NCI-H748 treated with DMSO at 0.1 percent for 48 hours (cell line): ENCODE measurements at regions not wholly inside any gene's neighbourhood (a gene's known extent, or its start where the extent isn't known, plus 50 kb on each side); places are given as distances from the start of the nearest gene placed in this dataset.

Experiments
- DNase-seq: peaks from one replicate; lab custom pipeline; 2025; lab: John Stamatoyannopoulos, UW

DNA sequence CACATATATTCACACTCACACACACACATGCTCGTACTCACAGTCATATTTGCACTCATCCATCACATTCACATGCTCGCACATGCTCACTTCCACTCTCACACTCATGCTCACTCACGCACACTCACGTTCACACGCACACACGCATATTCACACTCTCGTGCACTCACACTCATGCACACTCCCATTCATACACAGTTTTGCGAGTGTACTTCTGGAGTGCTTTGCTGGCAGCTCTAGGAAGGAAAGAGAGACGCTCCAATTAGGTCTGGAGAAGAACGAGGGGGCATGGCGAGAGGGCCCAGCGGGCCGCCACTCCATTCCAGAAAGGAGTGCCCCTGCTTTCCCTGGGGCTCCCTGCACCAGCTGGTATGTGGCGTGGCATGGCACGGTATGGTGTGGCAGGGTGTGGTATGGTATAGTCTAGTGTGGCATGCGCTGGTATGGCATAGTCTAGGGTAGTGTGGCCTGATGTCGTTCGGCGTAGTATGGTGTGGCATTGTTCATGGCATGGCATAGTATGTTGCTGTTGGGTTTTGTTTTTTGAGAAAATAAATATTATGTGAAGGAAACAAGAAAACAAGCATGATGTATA lies 216.8 kb upstream of the CDYL start:
- no peak for DNase-seq

- no peak for DNase-seq
Observed at GRCh38 chr6:4554645-4555044, 221.6 kb upstream of the CDYL start.

DNA sequence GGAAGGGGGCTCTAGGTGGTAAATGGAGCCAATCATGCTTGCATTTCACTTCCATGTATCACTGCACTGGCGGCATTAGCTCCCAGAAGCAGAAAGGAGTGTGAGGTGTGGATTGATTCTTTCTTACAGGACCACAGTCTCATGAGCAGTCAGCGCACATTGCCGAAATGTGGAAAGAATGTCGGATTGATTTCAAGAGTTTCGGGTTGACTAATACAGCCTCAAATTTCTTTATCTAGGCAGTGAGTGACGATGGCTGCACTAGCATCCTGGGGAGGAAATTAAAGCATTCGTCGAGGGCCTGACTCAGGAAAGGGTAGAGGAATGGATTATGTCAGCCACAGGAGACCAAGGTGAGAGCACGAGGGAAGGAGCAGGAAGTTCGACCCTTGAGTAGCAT lies 222.8 kb upstream of the CDYL start:
- DNase-seq: no peak

DNA sequence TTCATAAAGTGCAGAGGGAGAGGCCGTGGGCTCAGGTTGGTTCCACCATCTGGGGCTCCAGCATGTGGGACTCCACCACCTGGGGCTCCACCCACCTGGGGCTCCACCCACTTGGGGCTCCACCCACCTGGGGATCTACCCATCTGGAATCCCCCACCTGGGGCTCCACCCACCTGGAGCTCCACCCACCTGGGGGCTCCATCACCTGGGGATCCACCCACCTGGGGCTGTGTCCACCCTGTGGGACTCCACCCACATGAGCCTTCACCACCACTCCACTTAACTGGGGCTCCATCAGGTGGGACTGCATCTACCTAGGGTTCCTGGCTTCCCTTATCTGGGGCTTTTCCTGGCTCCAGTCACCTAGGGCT lies 226.0 kb upstream of the CDYL start:
- no peak for DNase-seq

DNA sequence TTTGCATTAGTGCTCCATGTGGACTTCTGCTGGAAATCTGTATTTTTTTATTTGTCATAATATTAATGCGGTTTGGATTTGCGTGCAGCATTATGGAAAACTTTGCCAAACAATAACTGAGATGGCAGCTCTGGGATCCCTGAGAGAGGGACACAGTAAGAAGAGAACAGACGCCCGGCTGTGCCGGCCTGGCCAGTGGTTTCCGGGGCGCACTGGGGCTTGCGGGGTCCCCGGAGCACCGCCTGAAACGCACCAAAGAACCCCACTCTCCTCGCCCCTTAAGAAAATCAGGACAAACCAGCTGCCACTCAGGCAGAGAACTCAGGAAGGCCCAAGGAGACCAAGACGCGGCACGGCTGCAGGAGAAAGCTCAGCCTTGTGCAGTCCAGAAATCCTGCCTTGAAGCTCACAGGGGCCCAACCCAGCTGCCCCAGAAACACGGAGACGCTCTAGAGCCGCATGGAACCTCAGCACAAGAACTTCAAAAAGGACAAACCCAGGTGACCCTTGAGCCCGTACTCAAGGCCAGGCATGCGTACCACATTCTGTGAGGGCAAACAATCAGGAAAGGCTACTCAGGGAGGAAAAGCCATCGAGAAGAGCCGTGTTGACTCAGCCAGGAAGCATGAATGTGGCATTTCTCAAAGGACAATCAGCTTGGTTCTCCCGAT lies 226.5 kb upstream of the CDYL start:
- no peak for DNase-seq

GRCh38 chr6:4545893-4546292 lies 230.3 kb upstream of the CDYL start:
- no peak for DNase-seq

- no peak for DNase-seq
Observed at GRCh38 chr6:4543596-4543995, 232.6 kb upstream of the CDYL start.

- DNase-seq: no peak
Observed at GRCh38 chr6:4533576-4533975, 242.6 kb upstream of the CDYL start.

GRCh38 chr6:4531406-4531805 lies 244.8 kb upstream of the CDYL start:
- no peak for DNase-seq

DNA sequence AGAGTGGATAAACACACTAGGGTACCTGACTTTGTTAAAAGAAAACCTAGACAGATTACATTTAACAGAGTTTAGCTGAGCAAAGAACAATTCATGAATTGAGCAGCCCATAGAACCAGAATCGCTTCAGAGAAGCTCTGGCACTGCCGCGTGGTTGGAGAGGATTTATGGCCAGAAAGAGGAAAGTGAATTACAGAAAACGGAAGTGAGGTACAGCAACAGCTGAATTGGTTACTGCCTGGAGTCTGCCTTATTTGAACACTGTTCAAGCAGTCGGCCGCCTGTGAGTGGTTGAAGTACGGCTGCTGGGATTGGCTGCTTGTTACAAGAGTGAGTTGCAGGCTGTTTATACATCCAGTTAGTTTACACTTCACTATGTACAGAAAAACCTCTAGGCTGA lies 253.8 kb upstream of the CDYL start:
- no peak for DNase-seq

DNA sequence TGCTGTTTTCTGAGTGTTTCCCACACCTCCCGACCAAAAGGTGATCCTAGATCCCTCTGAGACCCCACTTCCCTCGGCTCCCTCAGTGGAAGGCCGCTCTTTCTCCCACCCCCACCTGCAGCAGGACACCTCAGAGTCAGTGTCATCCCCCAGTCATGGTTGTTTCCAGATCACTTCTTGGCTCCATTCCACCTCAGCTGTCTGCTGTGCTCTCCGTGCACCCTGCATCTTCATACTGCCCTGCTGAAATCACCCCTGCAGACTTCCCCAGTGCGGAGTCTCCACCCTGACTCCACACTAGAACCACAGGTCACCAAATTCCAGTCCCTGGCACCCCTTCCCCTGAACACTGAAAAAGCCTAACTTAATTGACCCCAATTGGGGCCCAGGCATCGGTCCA lies 255.1 kb upstream of the CDYL start:
- DNase-seq: no peak

DNA sequence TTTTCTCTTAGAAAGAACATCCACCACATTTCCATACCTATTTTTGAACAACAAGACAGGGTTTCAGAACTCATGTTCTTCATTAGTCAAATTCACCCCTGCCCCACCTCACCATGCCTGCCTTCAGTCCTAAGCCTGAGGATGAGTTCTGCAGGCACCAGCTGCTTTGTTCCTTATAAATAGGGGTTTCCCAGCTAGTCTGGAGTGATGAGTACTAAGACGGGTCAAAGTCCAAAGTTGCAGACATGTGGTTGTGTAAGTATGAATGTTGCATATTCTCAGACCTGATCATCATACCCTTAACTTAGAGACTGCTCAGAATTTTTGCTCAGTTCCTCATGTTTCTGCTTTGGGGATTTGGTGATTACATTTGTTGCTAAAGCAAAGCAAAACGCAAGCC lies 257.7 kb upstream of the CDYL start:
- DNase-seq: no peak

DNA sequence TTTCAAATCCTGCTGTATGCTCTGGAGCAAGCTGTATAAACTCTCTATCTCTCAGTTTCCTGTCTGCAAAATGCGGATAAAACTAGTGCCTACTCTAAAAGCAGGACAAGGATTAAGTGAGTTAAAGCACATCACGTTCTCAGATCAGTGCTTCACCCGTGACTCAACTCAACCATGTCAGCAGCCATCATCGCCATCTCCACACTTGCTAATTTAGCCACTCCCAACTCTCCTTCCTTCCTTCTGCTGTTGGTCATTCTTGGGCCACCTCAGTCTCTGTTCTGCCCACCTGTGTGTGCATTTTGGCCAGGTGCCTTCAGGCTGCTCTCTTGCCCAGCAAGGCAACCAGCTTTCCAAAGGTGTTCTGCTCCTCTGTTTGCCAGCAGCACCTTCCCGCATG lies 260.0 kb upstream of the CDYL start:
- DNase-seq: no peak

GRCh38 chr6:4513561-4513960 lies 262.6 kb upstream of the CDYL start:
- DNase-seq: no peak

- no peak for DNase-seq
Observed at GRCh38 chr6:4512051-4512471, 264.1 kb upstream of the CDYL start.

DNA sequence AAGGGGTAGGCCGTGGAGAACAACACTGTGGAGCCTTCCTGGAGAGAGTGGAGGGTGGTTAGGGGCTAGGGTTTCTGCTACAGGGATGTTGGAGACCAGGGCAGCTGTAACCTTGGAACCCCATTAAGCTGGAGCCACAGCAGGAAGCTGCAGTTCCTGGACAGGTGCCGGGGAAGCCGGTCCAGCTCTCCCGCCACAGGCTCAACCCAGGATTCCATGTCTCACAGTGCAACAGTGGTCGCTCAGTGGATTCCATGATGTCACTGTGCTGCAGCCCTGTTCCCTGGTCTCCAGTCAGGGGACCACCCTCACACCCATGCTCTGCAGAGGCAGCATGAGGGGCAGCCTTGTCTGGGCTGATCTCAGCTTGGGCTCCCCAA lies 264.6 kb upstream of the CDYL start:
- DNase-seq: no peak

GRCh38 chr6:4510906-4511640 lies 265.1 kb upstream of the CDYL start:
- DNase-seq: no peak

DNA sequence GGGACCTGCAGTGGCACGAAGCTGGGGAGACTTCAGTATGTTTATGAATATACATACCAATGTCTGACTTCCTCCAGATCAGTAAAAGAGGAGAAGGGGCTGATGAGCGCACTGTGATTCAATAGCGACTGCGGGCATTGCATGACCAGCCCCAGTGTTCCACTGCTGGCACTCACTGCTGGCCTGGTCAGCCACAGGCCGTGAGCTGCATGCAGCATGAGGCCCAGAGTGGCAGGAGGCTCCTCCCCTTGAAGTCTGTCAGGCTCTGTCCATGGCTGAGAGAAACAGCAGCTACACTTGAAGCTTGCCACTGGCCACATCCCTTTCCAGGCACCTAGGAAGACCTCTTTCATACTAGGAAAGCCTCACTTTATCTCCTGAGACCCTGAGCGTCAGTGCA lies 265.9 kb upstream of the CDYL start:
- DNase-seq: no peak

- DNase-seq: no peak
Observed at GRCh38 chr6:4509506-4509905, 266.7 kb upstream of the CDYL start.

DNA sequence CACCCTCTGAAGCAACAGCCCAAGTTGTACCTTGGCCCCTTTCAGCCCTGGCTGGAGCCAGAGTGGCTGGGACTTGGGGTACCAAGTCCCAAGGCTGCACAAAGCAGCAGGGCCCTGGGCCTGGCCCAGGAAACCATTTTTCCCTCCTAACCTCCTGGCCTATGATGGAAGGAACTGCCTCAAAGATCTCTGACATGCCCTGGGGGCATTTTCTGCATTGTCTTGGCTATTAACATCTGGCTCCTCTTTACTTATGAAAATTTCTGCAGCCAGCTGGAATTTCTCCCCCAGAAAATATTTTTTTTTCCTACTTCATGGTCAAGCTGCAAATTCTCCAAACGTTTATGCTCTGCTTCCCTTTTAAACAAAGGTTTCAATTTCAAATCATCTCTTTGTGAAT lies 269.4 kb upstream of the CDYL start:
- no peak for DNase-seq

GRCh38 chr6:4506223-4506622 lies 270.0 kb upstream of the CDYL start:
- no peak for DNase-seq

DNA sequence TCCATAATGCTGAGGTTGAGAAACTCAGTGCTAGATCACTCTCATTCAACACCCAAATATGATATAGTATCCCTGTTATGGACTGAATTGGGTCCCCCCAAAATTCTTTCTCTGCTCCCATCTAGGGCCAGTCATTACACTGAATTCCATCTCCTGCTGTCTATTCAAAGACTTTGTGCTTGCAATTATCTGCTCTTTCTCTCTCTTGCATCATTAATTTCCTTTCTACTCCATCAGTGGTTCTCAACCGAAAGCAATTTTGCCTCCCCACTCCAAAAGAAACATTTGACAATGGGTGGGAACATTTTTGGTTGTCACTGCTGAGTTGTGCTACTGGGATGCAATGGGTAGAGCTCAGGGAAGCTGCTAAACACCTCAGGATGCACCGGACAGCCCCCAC lies 271.5 kb upstream of the CDYL start:
- no peak for DNase-seq

GRCh38 chr6:4503700-4504099 lies 272.5 kb upstream of the CDYL start:
- no peak for DNase-seq

DNA sequence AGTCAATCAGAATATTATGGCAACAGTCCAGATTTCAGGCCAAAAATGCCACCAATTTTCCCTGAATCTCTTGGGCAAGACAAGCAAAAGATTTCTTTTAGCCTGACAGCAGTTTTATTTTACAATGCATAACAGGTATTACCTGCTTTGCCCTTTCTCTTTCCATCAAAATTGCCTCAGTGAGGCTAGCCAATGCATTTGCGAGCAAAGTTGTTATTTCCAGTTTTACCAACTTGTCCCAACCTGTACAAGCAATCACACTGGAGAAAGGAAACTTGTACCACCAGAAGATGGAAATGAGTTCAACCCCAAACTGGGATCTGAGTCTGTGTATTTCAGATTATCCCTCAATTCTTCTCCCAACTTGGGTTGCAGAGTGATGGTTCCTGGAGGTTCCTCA lies 279.9 kb upstream of the CDYL start:
- DNase-seq: no peak
